GM19372 (cell line): ENCODE measurements at regions not wholly inside any gene's neighbourhood (a gene's known extent, or its start where the extent isn't known, plus 50 kb on each side); places are given as distances from the start of the nearest gene placed in this dataset.

Source experiments
- ATAC-seq: cut with Tn5 transposase; IDR thresholded peaks from one replicate; pipeline ENCODE4 v1.9.1; 2021; ENCODE audit warnings: mild to moderate bottlenecking, low read depth, moderate library complexity; ENCODE audit not compliant: unreplicated experiment

DNA sequence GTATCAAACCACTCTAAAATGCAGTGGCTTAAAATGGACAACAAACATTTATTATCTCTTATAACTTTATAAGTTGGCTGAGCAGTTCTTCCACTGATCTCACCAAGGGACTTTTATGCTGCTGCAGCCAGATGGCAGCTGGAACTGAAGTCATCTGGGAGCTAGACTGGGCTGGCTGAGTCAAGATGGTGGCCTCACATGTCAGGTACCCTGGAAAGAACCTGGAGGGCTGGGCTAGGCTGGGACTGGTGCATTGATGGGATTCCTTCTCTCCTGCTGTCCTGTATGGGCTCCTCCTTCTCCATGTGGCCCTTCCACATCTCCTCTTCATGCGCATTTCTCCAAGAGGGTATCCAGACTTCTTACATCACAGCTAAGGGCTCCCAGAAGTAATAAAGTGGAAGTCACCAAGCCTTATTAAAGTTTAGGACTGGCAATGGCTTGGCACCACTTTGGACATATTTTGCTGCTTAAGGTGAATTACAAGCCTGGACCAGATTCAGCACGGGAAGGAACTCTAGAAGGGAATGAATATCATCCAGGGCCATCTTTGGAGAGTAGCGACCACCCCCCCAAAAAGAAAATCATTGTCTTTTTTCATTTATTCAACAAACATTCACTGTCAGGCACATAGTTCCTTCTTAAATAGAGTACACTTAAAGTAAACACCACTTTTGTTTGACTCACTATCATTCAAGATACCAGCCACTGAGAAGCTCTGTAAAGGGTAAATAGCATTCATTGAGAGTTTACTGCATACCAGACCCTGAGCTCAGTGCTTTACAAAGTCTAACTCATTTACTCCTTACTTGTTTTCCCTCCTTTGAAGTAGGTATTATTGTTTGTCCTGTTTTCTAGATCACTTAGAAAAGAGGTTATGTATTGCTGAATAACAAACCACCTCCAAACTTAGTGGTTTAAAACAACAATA, 138.0 kb downstream of the ZFP36L2 start:
- no peak for ATAC-seq

DNA sequence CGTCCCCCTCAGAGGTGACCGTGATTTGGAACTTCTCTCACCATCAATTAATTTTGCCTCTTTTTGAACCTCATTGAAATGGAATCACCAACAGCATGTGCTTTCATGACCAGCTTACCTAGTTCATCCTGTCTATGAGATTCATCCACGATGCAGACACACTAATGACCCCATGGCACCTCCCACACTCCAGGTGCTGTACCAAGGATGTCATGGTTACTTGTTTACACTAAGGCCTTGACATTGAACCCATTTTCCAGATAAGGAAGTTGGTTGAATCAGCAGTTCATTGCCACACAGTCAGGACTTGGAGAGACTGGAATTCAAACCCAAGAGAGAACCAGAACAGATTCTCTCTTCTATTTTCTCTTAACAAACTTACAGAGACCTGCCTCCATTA, 139.0 kb downstream of the ZFP36L2 start:
- ATAC-seq = no peak

DNA sequence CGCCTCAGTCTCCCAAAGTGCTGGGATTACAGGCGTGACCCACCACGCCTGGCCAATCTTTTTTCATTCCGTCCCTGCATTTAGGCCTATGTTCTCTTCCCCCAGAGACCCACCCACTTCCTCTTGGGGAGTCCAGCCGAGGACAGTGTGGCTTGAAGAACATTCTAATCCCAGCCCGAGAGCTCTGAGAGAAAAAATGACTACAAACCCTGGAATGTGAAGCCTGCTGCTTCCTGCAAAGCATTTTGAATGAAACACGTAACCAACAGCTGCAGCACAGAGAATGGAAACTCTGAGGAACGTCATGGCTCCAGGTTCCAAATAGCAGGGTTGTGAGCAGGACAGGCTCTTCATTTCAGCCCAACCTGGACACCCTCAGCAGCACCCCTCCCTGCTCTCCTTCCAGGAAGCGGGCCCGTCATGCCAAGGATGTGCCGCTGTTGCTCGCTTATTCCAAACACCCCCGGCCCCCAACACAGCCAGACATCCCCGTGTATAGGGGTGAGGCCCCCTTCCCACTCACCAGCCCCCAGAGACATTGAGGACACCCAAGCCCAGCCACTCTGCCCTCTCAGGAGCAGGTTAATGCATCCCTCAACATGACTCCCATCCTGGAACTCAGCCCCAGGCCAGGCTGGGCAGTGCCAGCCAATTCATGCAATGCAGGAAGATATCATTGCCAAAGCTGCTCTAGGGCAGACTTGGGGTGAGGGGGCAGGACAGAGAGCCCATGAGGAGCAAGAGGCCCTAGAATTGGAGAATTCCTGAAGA, 139.8 kb downstream of the ZFP36L2 start:
- ATAC-seq = no peak

DNA sequence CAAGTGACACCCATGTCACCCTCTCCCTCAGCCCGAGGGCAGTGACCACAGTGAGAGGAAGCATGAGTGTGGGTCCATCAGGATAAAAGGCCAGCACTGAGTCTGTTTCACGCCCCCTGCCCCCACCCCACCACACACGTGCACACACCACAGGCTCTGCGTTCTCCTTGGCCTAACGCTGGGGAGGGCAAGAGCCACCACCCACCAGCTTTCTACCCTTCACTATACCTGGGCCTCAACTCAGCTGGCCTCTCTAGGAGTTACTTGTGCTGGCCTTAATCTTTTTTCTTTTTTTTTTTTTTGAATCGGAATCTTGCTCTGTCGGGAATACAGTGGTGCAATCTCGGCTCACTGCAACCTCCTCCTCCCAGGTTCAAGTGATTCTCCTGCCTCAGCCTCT, 140.5 kb downstream of the ZFP36L2 start:
- ATAC-seq = no peak

DNA sequence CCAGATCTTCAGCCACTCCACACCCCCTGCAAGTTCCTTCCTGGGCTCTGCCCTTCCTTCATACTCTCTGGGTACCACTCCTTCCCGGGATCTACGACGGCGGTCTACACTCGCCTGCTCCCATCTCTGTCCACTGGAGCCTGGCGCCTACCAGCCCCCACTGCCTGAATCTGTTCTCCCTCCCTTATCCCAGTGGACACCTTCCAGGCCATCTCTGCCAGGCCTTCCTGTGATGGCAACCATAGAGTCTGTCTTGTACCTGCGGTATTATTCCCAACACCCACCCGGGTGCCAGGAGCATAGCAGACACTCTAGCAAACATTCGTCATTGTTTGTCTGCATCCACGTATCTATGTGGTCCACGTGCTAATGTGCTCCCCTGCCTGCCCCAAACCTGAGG, 140.9 kb downstream of the ZFP36L2 start:
- no peak for ATAC-seq

DNA sequence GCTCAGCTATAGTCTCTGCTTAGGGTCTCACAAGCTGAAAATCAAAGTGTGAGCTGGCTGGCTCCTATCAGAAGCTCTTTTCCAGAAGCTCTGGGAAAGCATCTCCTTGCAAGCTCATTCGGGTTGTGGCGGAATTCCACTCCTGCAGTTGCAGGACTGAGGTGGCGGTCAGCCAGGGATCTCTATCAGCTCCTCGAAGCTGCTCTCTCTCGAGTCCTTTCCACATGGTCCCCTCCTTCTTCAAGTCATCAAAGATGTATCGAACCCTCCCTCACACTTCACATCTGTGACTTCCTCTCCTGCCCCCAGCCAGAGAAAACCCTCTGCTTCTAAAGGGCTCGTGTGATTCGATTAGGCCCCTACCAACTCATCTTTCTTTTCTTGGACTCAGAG, 141.7 kb downstream of the ZFP36L2 start:
- no peak for ATAC-seq

DNA sequence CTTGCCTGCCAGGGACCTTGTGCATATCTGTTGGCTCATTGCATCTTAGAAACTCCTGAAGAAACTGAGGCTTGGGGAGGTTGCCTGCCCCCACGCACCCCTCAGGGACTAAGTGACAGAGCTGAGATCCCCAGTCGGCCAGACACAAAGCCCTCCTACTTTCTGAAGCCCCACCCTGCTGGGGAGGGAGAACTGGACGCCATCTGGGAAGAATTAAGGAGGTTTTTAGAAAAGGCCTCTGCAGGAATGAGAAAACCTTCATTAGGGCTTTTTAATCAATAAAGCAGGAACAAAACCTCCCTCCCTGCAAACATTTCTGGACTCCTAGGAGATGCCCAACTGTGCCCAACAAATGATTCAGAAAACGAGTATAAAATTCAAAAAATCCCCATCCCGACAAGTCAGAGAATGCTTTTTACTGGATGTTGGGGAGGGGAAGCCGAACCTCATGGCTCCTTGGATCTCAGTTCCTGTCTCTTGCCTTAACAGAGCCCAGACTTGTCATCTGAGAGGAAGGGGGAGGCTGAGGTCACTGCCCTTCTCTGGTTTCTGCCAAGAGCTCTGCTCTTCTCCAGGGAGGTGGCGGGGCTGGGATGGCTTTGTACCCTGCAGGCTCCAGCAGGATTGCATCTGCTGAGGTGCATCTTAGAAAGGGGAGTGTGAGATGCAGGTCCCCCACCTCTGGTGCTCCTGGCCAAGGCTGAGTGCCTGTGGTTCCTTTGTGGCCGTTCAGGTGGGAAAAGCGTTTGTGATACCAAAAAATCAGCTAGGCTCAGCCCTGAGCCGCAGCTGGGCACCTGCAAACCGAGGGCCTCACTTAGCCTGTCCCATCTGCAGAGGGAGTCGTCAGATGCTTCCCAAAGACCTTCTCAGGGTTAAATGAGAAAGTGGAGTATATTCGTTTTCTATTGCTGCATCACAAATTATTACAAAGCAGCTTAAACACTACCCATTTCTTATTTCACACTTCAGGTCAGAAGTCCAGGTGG, 142.4 kb downstream of the ZFP36L2 start:
- ATAC-seq = no peak

DNA sequence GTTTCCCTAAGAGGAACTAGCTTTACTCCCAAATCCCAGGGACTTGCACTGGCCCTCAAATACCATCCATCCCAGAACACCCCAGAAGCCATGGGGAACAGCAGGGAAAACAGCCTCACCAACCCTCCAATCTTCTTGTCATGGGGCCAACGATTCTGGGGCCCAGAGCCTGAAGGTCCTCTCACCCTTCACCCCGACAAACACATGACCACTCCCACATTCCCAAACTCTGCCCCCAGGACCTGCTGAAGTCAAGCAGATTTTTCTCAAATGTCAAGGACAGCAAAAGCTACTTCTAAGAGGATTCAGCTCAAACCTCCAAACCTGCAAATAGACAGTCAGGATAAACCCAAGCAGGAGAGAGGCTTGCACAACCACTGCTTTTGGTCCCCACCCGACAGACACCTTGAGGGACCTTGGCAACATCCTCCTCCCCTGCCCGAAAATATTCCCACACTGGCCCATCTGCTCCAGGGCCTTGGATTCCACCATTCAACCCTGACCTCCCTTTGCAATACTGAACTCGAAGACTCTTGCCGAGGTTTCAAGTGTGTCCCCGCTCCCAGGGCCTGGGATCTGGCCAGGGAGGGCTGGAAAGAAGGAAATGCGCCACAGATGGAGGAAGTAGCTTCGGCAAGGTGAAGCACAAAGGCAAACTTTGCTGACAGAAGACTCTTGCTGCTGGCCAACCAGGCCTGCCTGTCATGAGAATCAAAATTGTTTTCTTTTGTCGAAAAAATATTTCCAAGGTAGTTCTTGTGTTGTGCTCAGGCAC, 143.3 kb downstream of the ZFP36L2 start:
- no peak for ATAC-seq

DNA sequence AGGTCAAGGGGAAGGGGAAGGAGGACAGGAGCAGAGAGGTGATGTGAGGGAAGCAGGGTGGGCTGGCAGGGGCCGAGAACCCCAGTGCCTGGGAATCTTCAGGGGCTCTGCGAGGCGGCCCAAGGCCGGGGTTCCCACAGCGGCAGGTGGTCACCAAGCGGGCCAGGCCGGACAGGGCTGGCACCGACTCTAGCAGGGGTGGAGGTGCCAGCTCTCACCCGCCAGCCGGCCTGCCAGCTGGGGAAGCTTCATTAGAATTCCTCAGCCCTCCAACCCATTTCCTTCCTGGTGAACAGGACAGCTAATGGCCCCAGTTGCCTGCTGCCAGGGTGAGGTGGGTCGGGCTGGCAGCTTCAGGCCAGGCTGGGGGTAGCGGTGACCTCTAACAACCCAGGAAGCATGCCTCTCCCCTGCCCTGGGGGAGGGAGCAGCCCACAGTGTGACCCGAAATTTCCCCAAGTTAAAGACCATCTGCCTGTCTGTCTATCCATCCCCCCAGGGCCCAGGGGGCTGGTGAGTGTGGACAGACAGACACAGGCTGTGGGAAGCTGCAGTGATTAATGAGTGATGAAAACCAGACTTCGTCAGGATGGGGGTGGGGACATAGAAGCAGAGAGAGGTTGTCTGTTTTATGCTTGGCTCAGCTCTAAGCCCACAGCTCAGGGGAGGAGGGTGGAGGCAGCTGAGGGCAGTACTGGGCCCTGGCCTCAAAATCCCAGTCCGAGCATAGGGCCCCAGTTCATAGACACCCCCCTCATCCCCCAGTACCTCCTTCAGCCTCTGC, 144.1 kb downstream of the ZFP36L2 start:
- ATAC-seq = no peak

DNA sequence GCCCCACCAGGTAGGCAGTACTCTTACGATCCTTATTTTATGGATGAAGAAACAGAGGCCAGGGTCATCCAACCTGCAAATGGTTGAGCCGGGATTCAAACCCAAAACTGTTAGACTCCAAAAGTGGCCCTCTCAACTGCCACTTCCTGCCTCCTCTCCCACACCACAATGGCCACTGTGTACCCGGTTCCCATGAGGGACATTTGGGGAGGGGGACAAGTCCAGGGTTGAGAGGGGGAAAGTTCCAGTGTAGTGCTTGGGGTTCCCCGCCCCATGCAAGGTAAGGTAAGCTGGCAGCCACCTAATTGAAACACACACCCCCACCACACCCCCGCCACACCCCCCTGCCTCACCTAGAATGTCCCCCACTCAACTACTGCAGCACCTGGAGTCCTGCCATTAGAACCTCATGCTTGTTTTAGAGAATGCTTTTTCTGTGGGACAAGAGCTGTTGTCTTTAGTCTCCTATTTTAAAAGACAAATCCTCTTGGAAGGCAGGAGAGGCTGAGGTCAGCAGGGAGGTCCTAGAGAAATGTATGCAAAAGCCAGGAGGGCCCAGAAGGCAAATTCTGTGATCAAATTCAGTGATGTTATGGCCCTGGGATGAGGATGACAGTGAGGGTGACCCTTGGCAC, 145.2 kb downstream of the ZFP36L2 start:
- ATAC-seq = no peak

DNA sequence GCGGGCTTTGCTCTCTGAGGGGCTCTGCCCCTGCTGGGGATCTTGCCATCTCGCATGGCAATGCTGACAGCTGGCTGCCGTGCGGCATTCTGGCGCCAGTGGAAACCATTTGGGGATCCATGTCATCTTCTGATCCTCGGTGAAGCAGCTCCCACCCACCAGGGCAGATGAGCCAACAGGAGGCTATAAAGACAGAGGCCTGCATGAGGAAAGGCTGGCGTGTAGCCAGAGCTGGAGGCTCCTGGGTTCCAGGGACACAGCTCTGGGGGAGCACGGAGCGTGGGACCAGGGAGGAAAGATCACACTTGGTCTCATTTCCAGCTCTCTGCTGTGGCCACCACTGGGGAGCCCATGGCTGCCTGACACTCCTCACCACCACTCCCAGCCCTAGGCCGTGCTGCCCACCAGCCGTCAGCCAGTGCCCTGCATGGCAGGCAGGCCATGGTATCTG, 145.8 kb downstream of the ZFP36L2 start:
- ATAC-seq = no peak

DNA sequence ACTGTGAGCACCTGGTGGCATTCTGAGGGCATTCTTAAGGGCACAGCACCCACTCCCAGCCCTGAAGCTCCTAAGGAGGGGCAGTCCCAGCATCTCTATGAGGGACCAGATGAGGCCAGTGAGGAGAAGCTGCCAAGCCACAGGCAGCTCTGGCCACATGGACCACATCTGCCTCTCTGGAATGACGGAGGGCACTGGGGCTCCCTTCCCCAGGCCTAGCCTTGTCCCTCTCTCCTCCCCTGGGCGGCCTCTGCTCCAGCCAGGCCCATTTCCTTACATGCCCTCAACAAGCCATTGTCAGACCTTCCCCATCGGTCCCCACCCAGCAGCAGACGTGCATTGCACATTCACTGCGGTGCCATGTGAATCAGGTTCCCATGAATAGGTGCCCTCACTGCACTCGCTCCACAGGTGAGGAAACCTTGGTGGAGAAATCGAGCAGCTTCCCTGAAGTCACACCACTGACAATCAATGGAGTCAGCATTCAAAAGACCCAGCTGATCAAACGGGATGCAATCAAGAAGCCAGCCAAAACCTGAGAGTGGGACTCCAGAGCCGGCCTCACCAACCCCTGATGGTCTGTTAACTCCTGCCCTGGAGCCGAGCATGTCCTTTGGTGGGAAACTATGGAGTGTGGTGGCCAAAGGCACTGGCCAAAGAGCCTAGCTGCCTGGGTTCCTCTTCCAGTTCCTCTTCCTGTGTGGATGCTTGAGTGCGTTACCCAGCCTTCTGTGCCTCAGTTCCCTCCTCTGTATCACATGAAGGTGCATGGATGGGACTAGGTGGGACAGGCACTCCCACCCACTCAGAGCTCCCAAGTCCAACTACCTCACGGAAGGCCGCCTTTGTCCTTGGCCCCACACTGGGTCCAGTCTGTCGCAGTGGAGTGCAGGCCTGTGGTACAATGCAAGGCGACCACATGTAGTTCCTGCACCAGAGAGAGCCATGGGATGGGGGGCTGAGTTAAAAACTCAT, 147.3 kb downstream of the ZFP36L2 start:
- ATAC-seq = no peak

DNA sequence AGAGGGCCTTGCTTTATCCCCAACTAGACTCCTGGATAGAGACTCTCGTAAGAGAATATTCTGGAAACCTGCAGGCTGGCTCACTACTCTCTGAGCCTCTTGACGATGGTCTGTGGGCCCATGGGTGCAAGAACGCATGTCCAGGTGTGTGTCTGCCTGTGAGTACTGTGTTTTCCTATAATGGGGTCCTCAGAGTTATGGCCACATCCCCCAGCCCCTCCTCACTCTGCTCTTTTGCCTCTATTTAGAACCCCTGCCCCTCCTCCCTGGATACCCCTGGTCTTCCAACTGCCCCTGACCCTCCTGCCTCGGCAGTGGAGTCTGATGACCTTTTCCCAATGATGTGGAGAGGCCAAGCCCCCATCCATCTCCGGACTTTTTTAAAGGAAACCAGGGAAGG, 148.1 kb downstream of the ZFP36L2 start:
- no peak for ATAC-seq

DNA sequence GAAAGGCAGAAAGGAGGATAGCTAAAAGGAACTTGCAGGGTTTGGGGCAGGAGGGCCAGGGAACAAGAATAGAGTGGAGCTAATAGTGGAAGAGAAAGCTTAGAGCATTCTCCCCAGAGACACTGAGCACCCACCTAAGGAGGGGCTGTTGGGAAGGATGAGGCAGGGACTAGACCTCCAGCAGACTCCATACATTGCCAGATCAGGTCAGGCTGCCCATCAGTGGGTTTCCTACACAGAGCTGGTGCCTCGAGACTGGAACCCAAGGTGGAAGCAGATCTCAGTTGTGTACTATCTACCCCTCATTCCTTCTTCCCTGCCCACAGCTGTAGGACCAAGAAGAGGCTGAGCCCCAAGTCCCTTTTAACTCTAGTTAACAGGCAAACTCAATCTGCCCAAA, 148.5 kb downstream of the ZFP36L2 start:
- ATAC-seq = no peak

DNA sequence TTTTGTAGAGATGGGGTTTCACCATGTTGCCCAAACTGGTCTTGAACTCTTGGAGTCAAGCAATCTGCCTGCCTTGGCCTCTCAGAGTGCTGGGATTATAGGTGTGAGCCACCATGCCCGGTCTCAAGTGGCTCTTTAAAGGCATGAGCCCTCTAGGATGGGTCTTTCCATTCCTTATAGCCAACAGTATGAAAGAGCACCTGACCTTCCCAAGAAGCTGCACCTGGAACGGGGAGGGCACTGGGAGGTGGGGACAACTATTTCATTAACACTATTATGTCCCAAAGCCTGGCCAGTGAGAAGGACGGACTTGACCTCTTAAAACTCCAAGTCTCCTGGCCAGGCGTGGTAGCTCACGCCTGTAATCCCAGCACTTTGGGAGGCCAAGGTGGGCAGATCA, 149.7 kb downstream of the ZFP36L2 start:
- no peak for ATAC-seq

DNA sequence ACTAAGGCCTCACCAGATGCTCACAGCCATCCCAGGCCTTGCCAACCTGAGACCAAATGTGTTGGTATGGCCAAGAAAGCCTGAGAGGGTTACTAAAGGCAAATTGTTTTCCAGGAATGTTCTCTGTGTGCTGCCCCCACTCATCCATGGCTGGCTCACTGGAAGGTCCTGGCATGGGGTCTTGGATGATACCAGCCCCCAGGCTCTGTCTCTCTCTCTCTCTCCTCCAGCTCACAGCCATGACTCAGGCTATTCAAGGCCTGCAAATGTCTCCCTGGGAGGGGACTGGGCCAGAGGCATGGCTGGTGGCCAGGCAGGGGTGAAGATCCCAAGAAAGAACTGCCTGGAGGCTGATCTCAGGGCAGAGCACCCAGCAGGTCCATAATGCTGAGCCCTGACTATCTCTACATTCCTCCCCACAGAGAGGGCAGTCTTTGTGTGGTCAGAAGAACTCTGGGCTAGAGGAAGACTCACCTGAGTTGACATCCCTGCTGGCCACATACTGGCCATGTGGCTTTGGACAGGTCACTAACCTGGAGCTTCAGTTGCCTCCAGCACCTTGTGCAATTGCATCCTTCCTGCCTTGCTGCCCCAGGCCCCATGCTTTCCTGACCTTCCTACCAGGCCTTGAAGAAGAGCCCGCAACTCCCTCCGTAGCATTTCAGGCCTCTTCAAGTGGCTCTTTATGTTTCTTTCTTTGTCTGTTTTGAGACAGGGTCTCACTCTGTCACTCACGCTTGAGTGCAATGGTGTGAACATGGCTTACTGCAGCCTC, 150.4 kb downstream of the ZFP36L2 start:
- no peak for ATAC-seq
